ENCODE measurements at regions not wholly inside any gene's neighbourhood (a gene's known extent, or its start where the extent isn't known, plus 50 kb on each side); places are given as distances from the start of the nearest gene placed in this dataset.

DNA sequence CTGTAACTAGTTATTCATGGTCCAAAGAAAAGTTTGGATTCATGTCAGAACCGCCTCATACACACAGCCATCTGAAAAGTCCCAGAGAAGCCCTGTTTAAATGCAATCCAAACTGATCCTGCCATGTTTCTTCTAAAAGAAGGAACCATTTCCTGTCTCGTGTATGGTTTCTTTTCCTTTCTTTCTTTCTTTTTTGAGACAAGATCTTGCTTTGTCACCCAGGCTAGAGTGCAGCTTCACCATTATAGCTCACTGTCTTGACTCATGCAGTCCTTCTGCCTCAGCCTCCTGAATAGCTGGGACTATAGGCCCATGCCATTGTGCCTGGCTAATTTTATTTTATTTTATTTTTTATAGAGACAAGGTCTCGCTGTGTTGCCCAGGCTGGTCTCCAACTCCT, 77.4 kb upstream of the NSMCE3 start:
- H3K27ac ChIP-seq: no peak overlapping the region
- no peak overlapping the region for H3K4me3 ChIP-seq
- DNase-seq (ENCODE audit: low spot score): no peak
- TF ChIP-seq, protein P1, sequence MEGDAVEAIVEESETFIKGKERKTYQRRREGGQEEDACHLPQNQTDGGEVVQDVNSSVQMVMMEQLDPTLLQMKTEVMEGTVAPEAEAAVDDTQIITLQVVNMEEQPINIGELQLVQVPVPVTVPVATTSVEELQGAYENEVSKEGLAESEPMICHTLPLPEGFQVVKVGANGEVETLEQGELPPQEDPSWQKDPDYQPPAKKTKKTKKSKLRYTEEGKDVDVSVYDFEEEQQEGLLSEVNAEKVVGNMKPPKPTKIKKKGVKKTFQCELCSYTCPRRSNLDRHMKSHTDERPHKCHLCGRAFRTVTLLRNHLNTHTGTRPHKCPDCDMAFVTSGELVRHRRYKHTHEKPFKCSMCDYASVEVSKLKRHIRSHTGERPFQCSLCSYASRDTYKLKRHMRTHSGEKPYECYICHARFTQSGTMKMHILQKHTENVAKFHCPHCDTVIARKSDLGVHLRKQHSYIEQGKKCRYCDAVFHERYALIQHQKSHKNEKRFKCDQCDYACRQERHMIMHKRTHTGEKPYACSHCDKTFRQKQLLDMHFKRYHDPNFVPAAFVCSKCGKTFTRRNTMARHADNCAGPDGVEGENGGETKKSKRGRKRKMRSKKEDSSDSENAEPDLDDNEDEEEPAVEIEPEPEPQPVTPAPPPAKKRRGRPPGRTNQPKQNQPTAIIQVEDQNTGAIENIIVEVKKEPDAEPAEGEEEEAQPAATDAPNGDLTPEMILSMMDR (IDR thresholded peaks at IDR 0.05): no peak

DNA sequence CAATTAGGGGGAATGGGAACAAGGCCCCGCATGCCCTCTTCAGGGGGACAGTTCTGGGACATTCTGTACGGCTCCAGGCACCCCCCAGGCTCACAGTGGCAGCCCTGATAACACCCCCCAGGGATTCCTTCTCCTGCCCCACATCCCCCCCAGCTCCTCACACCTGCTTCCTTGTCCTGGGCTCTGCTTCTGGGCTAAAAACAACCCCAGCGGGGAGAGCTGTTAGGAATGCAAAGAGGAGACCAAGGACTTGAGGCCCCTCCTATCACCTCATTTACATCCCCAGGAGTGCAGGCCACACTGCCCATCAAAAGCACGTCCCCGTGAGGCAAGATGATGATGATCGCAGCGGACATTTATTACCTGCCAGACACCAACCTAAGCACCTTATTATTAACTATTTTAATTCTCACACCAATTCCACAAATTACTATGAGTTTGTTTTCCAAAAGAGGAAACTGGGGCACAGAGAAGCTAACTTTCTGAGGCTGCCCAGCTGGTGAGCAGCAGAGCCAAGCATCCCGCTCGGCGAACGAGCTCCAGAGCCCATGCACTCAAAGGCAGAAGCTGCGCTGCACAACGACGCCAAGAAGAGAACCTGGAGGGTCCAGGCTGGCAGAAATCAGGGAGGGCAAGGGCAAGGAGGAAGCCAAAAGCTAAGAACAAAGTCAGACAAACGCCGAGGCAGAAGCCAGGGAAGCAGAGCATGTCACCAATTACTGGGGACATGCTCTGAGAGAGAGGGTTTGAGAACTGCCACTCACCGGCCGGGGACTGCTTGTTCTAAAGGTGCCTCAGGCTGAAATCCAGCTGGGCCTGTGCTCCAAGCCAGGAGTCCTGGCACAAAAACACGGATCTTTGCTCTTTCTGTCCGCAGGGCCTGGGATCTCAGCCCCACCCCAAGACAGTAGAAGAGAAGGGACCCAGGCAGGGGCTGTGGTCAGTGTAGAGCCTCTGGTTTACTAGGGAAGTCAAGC, 76.2 kb upstream of the NSMCE3 start:
- DNase-seq (ENCODE audit: low spot score): no peak
- Histone ChIP-seq H3K27ac (no peak overlapping the region), H3K4me3 (no peak overlapping the region)
- TF ChIP-seq, protein P1 (IDR thresholded peaks at IDR 0.05): no peak

DNA sequence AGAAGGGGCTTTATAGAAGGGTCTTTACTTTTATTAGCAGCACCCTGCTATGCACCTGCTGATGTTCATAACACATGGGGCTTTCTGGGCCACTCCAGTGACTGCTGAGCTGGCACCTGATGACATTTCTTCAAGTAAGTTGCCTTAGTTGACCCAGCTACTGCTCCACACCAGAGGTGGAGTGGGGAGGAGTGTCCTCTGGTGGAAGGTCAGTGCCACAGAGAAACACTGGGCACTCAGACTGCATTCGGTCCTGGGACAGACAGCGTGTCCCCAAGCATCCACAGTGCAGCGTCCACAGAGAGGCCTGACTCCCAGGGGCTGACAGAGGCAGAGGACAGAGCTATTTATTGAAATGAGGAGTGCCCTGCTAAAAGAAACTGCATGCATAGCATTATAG, 74.9 kb upstream of the NSMCE3 start:
- H3K27ac ChIP-seq: no peak overlapping the region
- H3K4me3 ChIP-seq: no peak overlapping the region
- TF ChIP-seq, protein P1 (IDR thresholded peaks at IDR 0.05): no peak
- no peak for DNase-seq (ENCODE audit: low spot score)

DNA sequence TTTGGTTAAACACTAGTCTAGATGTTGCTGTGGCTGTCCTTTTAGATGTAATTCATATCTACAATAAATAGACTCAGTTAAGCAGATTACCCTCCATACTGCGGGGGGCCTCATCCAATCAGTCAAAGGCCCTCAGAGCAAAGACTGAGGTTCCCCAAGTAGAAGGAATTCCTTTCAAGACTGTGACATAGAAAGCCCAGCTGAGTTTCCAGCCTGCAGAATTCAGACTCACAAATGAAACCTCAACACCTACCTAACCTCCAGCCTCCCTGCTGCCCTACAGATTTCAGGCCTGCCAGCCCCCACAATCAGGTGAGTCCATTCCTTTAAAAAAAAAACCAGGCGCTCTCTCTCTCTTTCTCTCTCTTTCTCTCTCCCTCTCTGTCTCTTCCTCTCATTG, 73.6 kb upstream of the NSMCE3 start:
- TF ChIP-seq, protein P1 (IDR thresholded peaks at IDR 0.05): no peak
- DNase-seq (ENCODE audit: low spot score): no peak
- no peak overlapping the region for H3K4me3 ChIP-seq
- no peak overlapping the region for H3K27ac ChIP-seq

DNA sequence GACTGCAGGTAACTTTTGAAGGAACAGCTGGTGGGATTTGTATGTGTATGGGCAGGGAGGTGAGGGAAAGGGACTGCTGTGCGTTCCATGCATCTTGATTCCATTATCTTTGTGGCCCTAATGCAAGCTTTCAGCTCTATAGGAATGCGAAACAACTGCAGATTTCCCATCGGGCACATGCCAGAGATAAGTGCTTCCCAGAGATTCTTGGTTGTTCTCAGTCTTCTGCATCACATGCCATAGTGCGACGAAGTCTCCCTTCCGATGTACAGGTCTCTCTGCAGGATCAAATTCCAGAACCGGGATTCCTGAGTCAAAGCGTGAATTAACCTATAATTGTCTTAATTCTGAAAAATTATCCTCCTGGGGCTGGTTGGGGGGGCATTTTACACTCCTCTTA, 72.6 kb upstream of the NSMCE3 start:
- H3K27ac ChIP-seq: no peak overlapping the region
- TF ChIP-seq, protein P1 (IDR thresholded peaks at IDR 0.05): no peak
- H3K4me3 ChIP-seq: no peak overlapping the region
- DNase-seq (ENCODE audit: low spot score): no peak

DNA sequence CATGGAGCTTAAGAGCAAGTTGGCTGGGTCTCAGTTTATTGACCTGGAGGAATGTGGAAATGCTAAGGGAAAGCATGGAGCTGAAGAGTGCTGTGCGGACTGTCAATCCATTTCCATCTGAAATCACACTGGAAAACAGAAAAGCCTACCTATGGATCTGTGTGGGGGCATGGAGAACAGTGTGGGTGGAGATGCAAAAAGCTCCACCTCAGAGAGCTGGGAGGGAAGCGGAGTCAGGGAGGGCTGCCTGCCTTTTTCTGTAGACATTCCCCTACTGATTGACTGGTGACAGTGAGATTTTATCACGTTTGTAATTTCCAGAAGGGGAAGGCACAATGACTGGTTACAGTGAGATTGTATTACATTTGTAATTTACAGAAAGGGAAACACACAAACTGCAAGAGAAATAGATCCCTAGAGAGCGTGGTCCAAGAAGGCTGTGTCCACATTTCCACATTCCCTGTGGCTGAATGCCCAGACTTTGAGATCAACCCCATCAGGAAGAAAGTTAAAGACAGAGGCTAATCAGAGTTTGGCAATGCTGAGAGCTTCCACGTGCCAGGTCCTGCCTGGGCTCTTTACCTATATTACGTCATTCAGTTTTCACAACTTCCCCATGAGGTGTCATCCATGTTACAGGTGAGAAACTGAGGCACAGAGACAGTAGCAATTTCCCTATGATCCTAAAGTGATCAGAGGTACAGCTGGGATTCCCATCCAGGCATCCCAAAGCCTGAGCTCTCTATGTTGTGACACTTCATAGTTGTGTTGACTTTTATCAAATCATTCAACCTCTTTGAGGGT, 67.7 kb upstream of the NSMCE3 start:
- no peak for DNase-seq (ENCODE audit: low spot score)
- TF ChIP-seq, protein P1 (IDR thresholded peaks at IDR 0.05): no peak

More for the DNA sequence above, 67.7 kb upstream of the NSMCE3 start:
- Histone ChIP-seq H3K4me3 (no peak overlapping the region), H3K27ac (no peak overlapping the region)
